CD4-positive, alpha-beta memory T cell (primary cell): ENCODE measurements at regions not wholly inside any gene's neighbourhood (a gene's known extent, or its start where the extent isn't known, plus 50 kb on each side); places are given as distances from the start of the nearest gene placed in this dataset.
A peak's percentile ranks its signal among the peaks of the same experiment; 100 is the strongest.

Experiments
- CTCF ChIA-PET: fragments of 350-600 bp; sonication (Branson Sonifier 250); formaldehyde crosslinking; loops from one replicate; lab custom pipeline; 2021; ENCODE audit warnings: inconsistent platforms; ENCODE audit not compliant: partially characterized antibody; lab: Charles Lee
- POLR2A ChIA-PET: fragments of 350-600 bp; sonication (Branson Sonifier 250); formaldehyde crosslinking; loops from one replicate; lab custom pipeline; 2021; ENCODE audit not compliant: partially characterized antibody; lab: Charles Lee
- DNase-seq, 5 donors: peaks; one replicate each; pipeline versions ENCODE4 v3.0.0 to v3.0.0-alpha.2; 2020 to 2022; ENCODE audit warnings: mixed read lengths in 1 of 5
- H3K27ac ChIP-seq: one replicate; pipeline ENCODE4 v1.7.0; 2013; ENCODE audit warnings: low read depth, low read length
- H3K27me3 ChIP-seq: 2 replicates; pipeline ENCODE4 v1.7.0; 2013; ENCODE audit warnings: mild to moderate bottlenecking, low read length, moderate library complexity; ENCODE audit not compliant: insufficient read depth
- H3K36me3 ChIP-seq: 2 replicates; pipeline ENCODE4 v1.7.0; 2013; ENCODE audit warnings: mild to moderate bottlenecking, low read length, moderate library complexity; ENCODE audit not compliant: insufficient read depth
- H3K4me1 ChIP-seq: 2 replicates; pipeline ENCODE4 v1.7.0; 2013; ENCODE audit warnings: mild to moderate bottlenecking, low read length, moderate library complexity; ENCODE audit not compliant: insufficient read depth
- H3K4me3 ChIP-seq, 2 donors: one replicate each; pipeline ENCODE4 v1.7.0; 2013; ENCODE audit warnings: low read length in 2 of 2, mild to moderate bottlenecking in 1 of 2
- H3K9me3 ChIP-seq, 2 donors: one replicate each; pipeline ENCODE4 v1.7.0; 2013; ENCODE audit warnings: low read length in 2 of 2, control low read depth in 1 of 2; ENCODE audit not compliant: control insufficient read depth in 1 of 2
- H3K27ac Mint-ChIP-seq, 7 donors: one replicate each; pipeline ENCODE4 v1.8.0; 2020 to 2021; ENCODE audit warnings: mixed read lengths in 7 of 7, mild to moderate bottlenecking in 6 of 7, inconsistent platforms in 3 of 7, moderate library complexity in 3 of 7
- H3K27me3 Mint-ChIP-seq, 2 donors: one replicate each; pipeline ENCODE4 v1.8.0; 2020 to 2021; ENCODE audit warnings: mixed read lengths in 2 of 2
- H3K36me3 Mint-ChIP-seq, 2 donors: one replicate each; pipeline ENCODE4 v1.8.0; 2020 to 2021; ENCODE audit warnings: mixed read lengths in 2 of 2, inconsistent platforms in 1 of 2, mild to moderate bottlenecking in 1 of 2
- H3K4me1 Mint-ChIP-seq, 4 donors: one replicate each; pipeline ENCODE4 v1.8.0; 2020 to 2021; ENCODE audit warnings: mixed read lengths in 4 of 4, mild to moderate bottlenecking in 1 of 4
- H3K4me3 Mint-ChIP-seq, 8 donors: one replicate each; pipeline ENCODE4 v1.8.0; 2020 to 2021; ENCODE audit warnings: mixed read lengths in 8 of 8, mild to moderate bottlenecking in 7 of 8, moderate library complexity in 6 of 8, inconsistent platforms in 3 of 8
- H3K9me3 Mint-ChIP-seq, 8 donors: one replicate each; pipeline ENCODE4 v1.8.0; 2020 to 2021; ENCODE audit warnings: mixed read lengths in 8 of 8, mild to moderate bottlenecking in 5 of 8, inconsistent platforms in 3 of 8, moderate library complexity in 1 of 8
- intact Hi-C: fragments of 100-400 bp; cut with micrococcal nuclease; formaldehyde crosslinking; loops from one replicate; pipeline ENCODE4 v1.15.1; 2023

- Histone ChIP-seq H3K9me3 (no peaks in the 10 kb centered on the region), H3K27me3 (no peaks in the 10 kb centered on the region), H3K4me3 (no peak overlapping the region), H3K27ac (no peak overlapping the region), H3K36me3 (no peaks in the 10 kb centered on the region), H3K4me1 (peaks cover 11% of the 10 kb centered on the region)
- no peaks in the 10 kb centered on the region for H3K36me3 Mint-ChIP-seq
- H3K9me3 Mint-ChIP-seq: peaks cover 0 to 2% (median 0%) of the 10 kb centered on the region in 8 donors
- peaks cover 8 to 25% (median 15%) of the 10 kb centered on the region in 4 donors for H3K4me1 Mint-ChIP-seq
- POLR2A ChIA-PET: no interaction called here
- no peaks in the 10 kb centered on the region for H3K27me3 Mint-ChIP-seq
- H3K4me3 Mint-ChIP-seq: no peak overlapping the region
- H3K27ac Mint-ChIP-seq: no peak overlapping the region
- intact Hi-C loops: no loop called here
- CTCF ChIA-PET: interaction anchor here (1.3 kb wide), 1 partner anchor 31 kb away, joined by 3 read pairs; no protein-coding TSS in a partner anchor
- no peak for DNase-seq
Measured at GRCh38 chr3:112765531-112765930, 81.1 kb downstream of the CD200R1L start.

GRCh38 chr3:112763258-112763657 is 83.4 kb downstream of the CD200R1L start:
- peaks cover 2 to 9% (median 4%) of the 10 kb centered on the region in 4 donors for H3K4me1 Mint-ChIP-seq
- H3K4me3 Mint-ChIP-seq: no peak overlapping the region
- CTCF ChIA-PET: interaction anchor here (1.1 kb wide), 1 partner anchor 216 kb away, joined by 3 read pairs; no protein-coding TSS in a partner anchor
- H3K4me3 ChIP-seq: no peak overlapping the region
- H3K27ac ChIP-seq: no peak overlapping the region
- peaks cover 0 to 2% of the 10 kb centered on the region in 2 donors for H3K27me3 Mint-ChIP-seq
- H3K36me3 ChIP-seq: no peaks in the 10 kb centered on the region
- H3K9me3 ChIP-seq: no peaks in the 10 kb centered on the region
- no peaks in the 10 kb centered on the region for H3K27me3 ChIP-seq
- H3K27ac Mint-ChIP-seq: no peak overlapping the region
- POLR2A ChIA-PET: no interaction called here
- H3K36me3 Mint-ChIP-seq: no peaks in the 10 kb centered on the region
- peaks cover 0 to 2% (median 0%) of the 10 kb centered on the region in 8 donors for H3K9me3 Mint-ChIP-seq
- no peak for DNase-seq
- H3K4me1 ChIP-seq: no peaks in the 10 kb centered on the region
- intact Hi-C loops: no loop called here

GRCh38 chr3:112761062-112761638 is 85.5 kb downstream of the CD200R1L start:
- ChIA-PET POLR2A (interaction anchor here (0.7 to 1.0 kb wide), 2 partner anchors 11 to 18 kb away, joined by 3 read pairs; no protein-coding TSS in a partner anchor), CTCF (interaction anchor here (0.9 to 2.4 kb wide), 4 partner anchors 13 to 528 kb away, joined by 3 to 13 read pairs (median 3); no protein-coding TSS in a partner anchor)
- no peak overlapping the region for H3K4me3 Mint-ChIP-seq
- Histone ChIP-seq H3K4me1 (no peaks in the 10 kb centered on the region), H3K36me3 (no peaks in the 10 kb centered on the region), H3K9me3 (no peaks in the 10 kb centered on the region), H3K27me3 (no peaks in the 10 kb centered on the region), H3K4me3 (no peak overlapping the region), H3K27ac (no peak overlapping the region)
- peaks cover 0 to 4% of the 10 kb centered on the region in 2 donors for H3K36me3 Mint-ChIP-seq
- H3K9me3 Mint-ChIP-seq: peaks cover 2 to 9% (median 5%) of the 10 kb centered on the region in 8 donors
- peaks cover 0 to 2% of the 10 kb centered on the region in 2 donors for H3K27me3 Mint-ChIP-seq
- H3K27ac Mint-ChIP-seq: no peak overlapping the region
- intact Hi-C loops: no loop called here
- H3K4me1 Mint-ChIP-seq: peaks cover 0 to 9% (median 2%) of the 10 kb centered on the region in 4 donors
- no peak for DNase-seq

GRCh38 chr3:112759681-112760080 is 87.0 kb downstream of the CD200R1L start:
- H3K4me3 ChIP-seq: no peak overlapping the region
- intact Hi-C loops: no loop called here
- no peaks in the 10 kb centered on the region for H3K9me3 ChIP-seq
- H3K27me3 ChIP-seq: no peaks in the 10 kb centered on the region
- Mint-ChIP-seq H3K27ac (no peak overlapping the region), H3K27me3 (peaks cover 0 to 2% of the 10 kb centered on the region in 2 donors), H3K4me1 (peaks cover 0 to 9% (median 2%) of the 10 kb centered on the region in 4 donors), H3K9me3 (peaks cover 2 to 13% (median 6%) of the 10 kb centered on the region in 8 donors), H3K4me3 (no peak overlapping the region), H3K36me3 (peaks cover 0 to 5% of the 10 kb centered on the region in 2 donors)
- DNase-seq: no peak
- H3K36me3 ChIP-seq: no peaks in the 10 kb centered on the region
- POLR2A ChIA-PET: no interaction called here
- CTCF ChIA-PET: interaction anchor here (1.4 to 2.4 kb wide), 3 partner anchors 20 to 54 kb away, joined by 3 to 13 read pairs (median 4); no protein-coding TSS in a partner anchor
- no peak overlapping the region for H3K27ac ChIP-seq
- no peaks in the 10 kb centered on the region for H3K4me1 ChIP-seq

GRCh38 chr3:112759210-112759609 is 87.5 kb downstream of the CD200R1L start:
- peaks cover 2 to 13% (median 6%) of the 10 kb centered on the region in 8 donors for H3K9me3 Mint-ChIP-seq
- POLR2A ChIA-PET: no interaction called here

GRCh38 chr3:112757197-112757596 is 89.5 kb downstream of the CD200R1L start:
- no peak for DNase-seq
- no peaks in the 10 kb centered on the region for H3K4me1 ChIP-seq
- no peaks in the 10 kb centered on the region for H3K27me3 ChIP-seq
- H3K36me3 Mint-ChIP-seq: peaks cover 0 to 8% of the 10 kb centered on the region in 2 donors
- no peak overlapping the region for H3K4me3 Mint-ChIP-seq
- H3K27ac Mint-ChIP-seq: no peak overlapping the region
- no peak overlapping the region for H3K27ac ChIP-seq
- no peaks in the 10 kb centered on the region for H3K9me3 ChIP-seq
- H3K36me3 ChIP-seq: no peaks in the 10 kb centered on the region
- H3K27me3 Mint-ChIP-seq: peaks cover 0 to 2% of the 10 kb centered on the region in 2 donors
- no peak overlapping the region for H3K4me3 ChIP-seq
- peaks cover 0 to 9% (median 2%) of the 10 kb centered on the region in 4 donors for H3K4me1 Mint-ChIP-seq
- intact Hi-C loops: no loop called here
- ChIA-PET POLR2A (interaction anchor here (1.2 kb wide), 1 partner anchor 11 kb away, joined by 3 read pairs; no protein-coding TSS in a partner anchor), CTCF (no interaction called here)
- peaks cover 2 to 13% (median 6%) of the 10 kb centered on the region in 8 donors for H3K9me3 Mint-ChIP-seq

More at GRCh38 chr3:112759210-112759609, 87.5 kb downstream of the CD200R1L start:
- Histone ChIP-seq H3K9me3 (no peaks in the 10 kb centered on the region), H3K4me1 (no peaks in the 10 kb centered on the region), H3K27me3 (no peaks in the 10 kb centered on the region), H3K4me3 (no peak overlapping the region), H3K27ac (no peak overlapping the region), H3K36me3 (no peaks in the 10 kb centered on the region)
- Mint-ChIP-seq H3K27ac (no peak overlapping the region), H3K27me3 (peaks cover 0 to 2% of the 10 kb centered on the region in 2 donors), H3K4me1 (peaks cover 0 to 9% (median 2%) of the 10 kb centered on the region in 4 donors), H3K36me3 (peaks cover 0 to 8% of the 10 kb centered on the region in 2 donors), H3K4me3 (no peak overlapping the region)
- DNase-seq: no peak
- CTCF ChIA-PET: interaction anchor here (1.4 to 1.7 kb wide), 2 partner anchors 19 to 55 kb away, joined by 3 to 4 read pairs; no protein-coding TSS in a partner anchor
- intact Hi-C loops: no loop called here

GRCh38 chr3:112755845-112756613 is 90.6 kb downstream of the CD200R1L start:
- Histone ChIP-seq H3K4me1 (no peaks in the 10 kb centered on the region), H3K36me3 (no peaks in the 10 kb centered on the region), H3K9me3 (no peaks in the 10 kb centered on the region), H3K4me3 (no peak overlapping the region), H3K27me3 (no peaks in the 10 kb centered on the region), H3K27ac (no peak overlapping the region)
- Mint-ChIP-seq H3K9me3 (peaks cover 2 to 13% (median 6%) of the 10 kb centered on the region in 8 donors), H3K27me3 (peaks cover 0 to 2% of the 10 kb centered on the region in 2 donors), H3K36me3 (peaks cover 0 to 8% of the 10 kb centered on the region in 2 donors), H3K4me3 (no peak overlapping the region), H3K27ac (peak overlapping the region in 1 of 7 donors; percentile 17), H3K4me1 (no peaks in the 10 kb centered on the region)
- no peak for DNase-seq
- intact Hi-C loops: no loop called here
- ChIA-PET CTCF (no interaction called here), POLR2A (no interaction called here)
